ENCODE measurements at regions not wholly inside any gene's neighbourhood (a gene's known extent, or its start where the extent isn't known, plus 50 kb on each side); places are given as distances from the start of the nearest gene placed in this dataset.

GRCh38 chr3:111351334-111351733 lies 190.7 kb upstream of the CD96 start:
- DNase-seq (ENCODE audit: low read depth in 2 of 2) = no peak

GRCh38 chr3:111352585-111352984 lies 189.4 kb upstream of the CD96 start:
- no peak for DNase-seq (ENCODE audit: low read depth in 2 of 2)

GRCh38 chr3:111359261-111360030 lies 182.6 kb upstream of the CD96 start:
- no peak for DNase-seq (ENCODE audit: low read depth in 2 of 2)

GRCh38 chr3:111362381-111363009 lies 179.5 kb upstream of the CD96 start:
- no peak for DNase-seq (ENCODE audit: low read depth in 2 of 2)

- no peak for DNase-seq (ENCODE audit: low read depth in 2 of 2)
Observed at GRCh38 chr3:111366515-111366914, 175.5 kb upstream of the CD96 start.

- DNase-seq (ENCODE audit: low read depth in 2 of 2) = no peak
Observed at GRCh38 chr3:111368056-111368455, 173.9 kb upstream of the CD96 start.

GRCh38 chr3:111369958-111370357 lies 172.0 kb upstream of the CD96 start:
- DNase-seq (ENCODE audit: low read depth in 2 of 2) = no peak

- no peak for DNase-seq (ENCODE audit: low read depth in 2 of 2)
Observed at GRCh38 chr3:111373239-111373638, 168.8 kb upstream of the CD96 start.

GRCh38 chr3:111373861-111374260 lies 168.1 kb upstream of the CD96 start:
- DNase-seq (ENCODE audit: low read depth in 2 of 2) = no peak

- DNase-seq (ENCODE audit: low read depth in 2 of 2) = no peak
Observed at GRCh38 chr3:111385971-111386495, 156.0 kb upstream of the CD96 start.

- DNase-seq (ENCODE audit: low read depth in 2 of 2) = peak; percentile 11 to 31
Observed at GRCh38 chr3:111392894-111393398, 149.1 kb upstream of the CD96 start.

- no peak for DNase-seq (ENCODE audit: low read depth in 2 of 2)
Observed at GRCh38 chr3:111412656-111413055, 129.3 kb upstream of the CD96 start.

- DNase-seq (ENCODE audit: low read depth in 2 of 2) = no peak
Observed at GRCh38 chr3:111414531-111414930, 127.5 kb upstream of the CD96 start.

- no peak for DNase-seq (ENCODE audit: low read depth in 2 of 2)
Observed at GRCh38 chr3:111415018-111415417, 127.0 kb upstream of the CD96 start.

- no peak for DNase-seq (ENCODE audit: low read depth in 2 of 2)
Observed at GRCh38 chr3:111418391-111418790, 123.6 kb upstream of the CD96 start.

- no peak for DNase-seq (ENCODE audit: low read depth in 2 of 2)
Observed at GRCh38 chr3:111428301-111428700, 113.7 kb upstream of the CD96 start.

GRCh38 chr3:111434941-111435622 lies 106.9 kb upstream of the CD96 start:
- no peak for DNase-seq (ENCODE audit: low read depth in 2 of 2)

GRCh38 chr3:111438283-111438682 lies 103.7 kb upstream of the CD96 start:
- no peak for DNase-seq (ENCODE audit: low read depth in 2 of 2)

GRCh38 chr3:111454551-111454950 lies 87.4 kb upstream of the CD96 start:
- no peak for DNase-seq (ENCODE audit: low read depth in 2 of 2)

- DNase-seq (ENCODE audit: low read depth in 2 of 2) = no peak
Observed at GRCh38 chr3:111465081-111465670, 76.8 kb upstream of the CD96 start.

GRCh38 chr3:111470032-111470431 lies 72.0 kb upstream of the CD96 start:
- no peak for DNase-seq (ENCODE audit: low read depth in 2 of 2)

- no peak for DNase-seq (ENCODE audit: low read depth in 2 of 2)
Observed at GRCh38 chr3:111471831-111472230, 70.2 kb upstream of the CD96 start.

All from stimulated activated CD8-positive, alpha-beta memory T cell treated with anti-CD3 and anti-CD28 coated beads, Interleukin-7, amount 100 ng/mL, for 4 hours (primary cell).